ENCODE measurements at regions not wholly inside any gene's neighbourhood (a gene's known extent, or its start where the extent isn't known, plus 50 kb on each side); places are given as distances from the start of the nearest gene placed in this dataset.
"Not testable (repeated sequence)": the region's sequence is repeated elsewhere in the genome, so short reads cannot be mapped to it uniquely, and the experiment has no call there.

GRCh38 chr1:82152356-82153271 is 351.9 kb downstream of the ADGRL2 start:
- DNase-seq = no peak

GRCh38 chr1:82145656-82146055 is 344.9 kb downstream of the ADGRL2 start:
- no peak for DNase-seq

GRCh38 chr1:82143108-82143833 is 342.5 kb downstream of the ADGRL2 start:
- DNase-seq = no peak

- DNase-seq = no peak
These were observed 340.7 kb downstream of the ADGRL2 start for GRCh38 chr1:82141390-82141789.

GRCh38 chr1:82139751-82140468 is 339.2 kb downstream of the ADGRL2 start:
- DNase-seq = no peak

GRCh38 chr1:82136351-82136750 is 335.6 kb downstream of the ADGRL2 start:
- not testable (repeated sequence) for DNase-seq

- no peak for DNase-seq
These were observed 325.1 kb downstream of the ADGRL2 start for GRCh38 chr1:82125866-82126265.

- DNase-seq = no peak
These were observed 324.4 kb downstream of the ADGRL2 start for GRCh38 chr1:82125119-82125518.

- no peak for DNase-seq
These were observed 320.7 kb downstream of the ADGRL2 start for GRCh38 chr1:82121421-82121820.

- no peak for DNase-seq
These were observed 315.4 kb downstream of the ADGRL2 start for GRCh38 chr1:82116105-82116504.

GRCh38 chr1:82114887-82115286 is 314.2 kb downstream of the ADGRL2 start:
- no peak for DNase-seq

- no peak for DNase-seq
These were observed 309.9 kb downstream of the ADGRL2 start for GRCh38 chr1:82110366-82111254.

GRCh38 chr1:82108843-82109242 is 308.1 kb downstream of the ADGRL2 start:
- no peak for DNase-seq

GRCh38 chr1:82106672-82107071 is 305.9 kb downstream of the ADGRL2 start:
- no peak for DNase-seq

- no peak for DNase-seq
These were observed 298.4 kb downstream of the ADGRL2 start for GRCh38 chr1:82099170-82099569.

GRCh38 chr1:82094136-82094535 is 293.4 kb downstream of the ADGRL2 start:
- DNase-seq = no peak

- DNase-seq = no peak
These were observed 291.0 kb downstream of the ADGRL2 start for GRCh38 chr1:82091729-82092128.

GRCh38 chr1:82091265-82091664 is 290.5 kb downstream of the ADGRL2 start:
- no peak for DNase-seq

- DNase-seq = no peak
These were observed 289.4 kb downstream of the ADGRL2 start for GRCh38 chr1:82090104-82090503.

GRCh38 chr1:82086739-82087138 is 286.0 kb downstream of the ADGRL2 start:
- no peak for DNase-seq

GRCh38 chr1:82079607-82080006 is 278.9 kb downstream of the ADGRL2 start:
- DNase-seq = no peak

- DNase-seq = no peak
These were observed 272.9 kb downstream of the ADGRL2 start for GRCh38 chr1:82073659-82074058.

Data from stimulated activated CD4-positive, alpha-beta T cell treated with anti-CD3 and anti-CD28 coated beads, Interleukin-1b, Interleukin-23, amount 100 ng/mL, for 48 hours (primary cell).